Pancreas (tissue), 10 donors: ENCODE measurements at regions not wholly inside any gene's neighbourhood (a gene's known extent, or its start where the extent isn't known, plus 50 kb on each side); places are given as distances from the start of the nearest gene placed in this dataset.
A peak's percentile ranks its signal among the peaks of the same experiment; 100 is the strongest.

Source experiments
- ATAC-seq, 4 donors: fragments of 200-7000 bp; cut with Tn5 transposase; one replicate each; pipeline versions ENCODE4 v1.8.0 to v1.9.1; 2020; ENCODE audit warnings: mild to moderate bottlenecking in 4 of 4, moderate library complexity in 4 of 4
- DNase-seq, 6 donors: peaks; one replicate each; pipeline ENCODE4 v3.0.0-alpha.2; 2020
- FAIRE-seq: peaks from 2 replicates; lab custom pipeline; 2012; peaks lifted over from hg19 to GRCh38; lab: Jason Lieb, UNC
- H3K27ac ChIP-seq, 4 donors: fragments of 200-600 bp; sonication (generic); 1 replicate in 3 of 4; 2 replicates in 1 of 4; pipeline versions ENCODE4 v1.5.0 to v1.8.0; 2020
- H3K27me3 ChIP-seq, 4 donors: fragments of 200-600 bp; one replicate each; pipeline ENCODE4 v1.8.0; 2021
- H3K36me3 ChIP-seq, 3 donors: fragments of 200-600 bp; sonication (generic) in 1 of 3; one replicate each; pipeline versions ENCODE4 v1.5.0 to v1.8.0; 2020 to 2021
- H3K4me1 ChIP-seq, 3 donors: fragments of 200-600 bp; one replicate each; pipeline ENCODE4 v1.8.0; 2021
- H3K4me3 ChIP-seq, 4 donors: fragments of 200-600 bp; sonication (generic) in 2 of 4; one replicate each; pipeline versions ENCODE4 v1.5.0 to v1.8.0; 2020 to 2021
- H3K9me3 ChIP-seq, 4 donors: fragments of 200-600 bp; one replicate each; pipeline ENCODE4 v1.8.0; 2021
- CTCF ChIP-seq, 4 donors: fragments of 200-600 bp; sonication (generic) in 3 of 4; IDR thresholded peaks; one replicate each; pipeline versions ENCODE4 v1.5.0 to v1.8.0; 2021; ENCODE audit warnings: antibody characterized with exemption in 4 of 4
- WGBS, 2 donors: extraction: QIAGEN DNeasy Blood & Tissue Kit; methylation state at CpG; one replicate each; pipeline ENCODE4 v1.1.7; 2013; 5-methylcytosine and 5-hydroxymethylcytosine counted together
- intact Hi-C, 3 donors: fragments of 100-400 bp; cut with DNase I; formaldehyde crosslinking; loops; one replicate each; pipeline versions ENCODE4 v1.11.1 to v1.14.2; 2022
- donor health status: healthy with polysubstance abuse.
- donor health status: DM: no; HTN: no; CAD: no; lungs with moderate emphysema.
- donor health status: DM: no; HTN: no; CAD: no.
- donor health status: control.
- donor health status: control.
- donor health status: Bipolar disorder and iron deficiency.
- donor health status: DM: yes; HTN: yes; CAD: no.
- donor health status: DM: no; HTN: no; CAD: no.
- donor health status: DM: no; HTN: no; CAD: no.
- donor health status: DM: yes; HTN: yes; CAD: no.

GRCh38 chr12:93308281-93308680 lies 69.4 kb upstream of the NUDT4 start:
- no peaks in the 10 kb centered on the region for H3K36me3 ChIP-seq
- H3K4me1 ChIP-seq: no peaks in the 10 kb centered on the region
- 79 to 83% methylated on average over 4 of the region's 4 CpGs for WGBS, 2 donors
- intact Hi-C loops: no loop called here
- FAIRE-seq (no peak), DNase-seq (no peak), ATAC-seq (no peak)
- H3K9me3 ChIP-seq: no peaks in the 10 kb centered on the region
- H3K27me3 ChIP-seq: no peaks in the 10 kb centered on the region
- H3K4me3 ChIP-seq: no peak overlapping the region
- no peak overlapping the region for H3K27ac ChIP-seq
- no peak for TF ChIP-seq CTCF (IDR thresholded peaks at IDR 0.05)

GRCh38 chr12:93311827-93312226 lies 65.9 kb upstream of the NUDT4 start:
- Histone ChIP-seq H3K36me3 (no peaks in the 10 kb centered on the region), H3K27me3 (no peaks in the 10 kb centered on the region), H3K9me3 (no peaks in the 10 kb centered on the region), H3K27ac (no peak overlapping the region), H3K4me3 (no peak overlapping the region), H3K4me1 (no peaks in the 10 kb centered on the region)
- intact Hi-C loops: no loop called here
- FAIRE-seq (no peak), ATAC-seq (no peak), DNase-seq (no peak)
- 83 to 91% methylated on average over 2 of the region's 2 CpGs for WGBS, 2 donors
- no peak for TF ChIP-seq CTCF (IDR thresholded peaks at IDR 0.05)

- Histone ChIP-seq H3K36me3 (no peaks in the 10 kb centered on the region), H3K27me3 (no peaks in the 10 kb centered on the region), H3K27ac (no peak overlapping the region), H3K4me3 (no peak overlapping the region), H3K4me1 (no peaks in the 10 kb centered on the region), H3K9me3 (no peaks in the 10 kb centered on the region)
- WGBS, 2 donors: 73 to 77% methylated on average over 4 of the region's 4 CpGs
- no peak for TF ChIP-seq CTCF (IDR thresholded peaks at IDR 0.05)
- intact Hi-C loops: no loop called here
- no peak for FAIRE-seq
- no peak for ATAC-seq
- DNase-seq: no peak
Measured at GRCh38 chr12:93314177-93314497, 63.6 kb upstream of the NUDT4 start.

- H3K27ac ChIP-seq: no peak overlapping the region
- H3K4me3 ChIP-seq: no peak overlapping the region
- ATAC-seq (no peak), FAIRE-seq (no peak), DNase-seq (no peak)
- no peak for TF ChIP-seq CTCF (IDR thresholded peaks at IDR 0.05)
- H3K4me1 ChIP-seq: no peaks in the 10 kb centered on the region
- H3K9me3 ChIP-seq: no peaks in the 10 kb centered on the region
- H3K36me3 ChIP-seq: no peaks in the 10 kb centered on the region
- H3K27me3 ChIP-seq: no peaks in the 10 kb centered on the region
- WGBS, 2 donors: 93% methylated on average over 9 of the region's 9 CpGs
- intact Hi-C loops: no loop called here
Measured at GRCh38 chr12:93315385-93315906, 62.3 kb upstream of the NUDT4 start.

GRCh38 chr12:93315907-93316622 lies 61.7 kb upstream of the NUDT4 start:
- ATAC-seq: peak in 3 of 4 donors; percentile 13 to 44 (median 40)
- TF ChIP-seq CTCF (IDR thresholded peaks at IDR 0.05): no peak
- H3K27me3 ChIP-seq: no peaks in the 10 kb centered on the region
- intact Hi-C loops: no loop called here
- no peak overlapping the region for H3K4me3 ChIP-seq
- H3K4me1 ChIP-seq: no peaks in the 10 kb centered on the region
- DNase-seq: no peak
- WGBS, 2 donors: 38 to 39% methylated on average over 4 of the region's 4 CpGs
- no peaks in the 10 kb centered on the region for H3K36me3 ChIP-seq
- H3K9me3 ChIP-seq: no peaks in the 10 kb centered on the region
- FAIRE-seq: no peak
- no peak overlapping the region for H3K27ac ChIP-seq
